ENCODE measurements at regions not wholly inside any gene's neighbourhood (a gene's known extent, or its start where the extent isn't known, plus 50 kb on each side); places are given as distances from the start of the nearest gene placed in this dataset.
"Not testable (repeated sequence)": the region's sequence is repeated elsewhere in the genome, so short reads cannot be mapped to it uniquely, and the experiment has no call there.

GRCh38 chr6:51200676-51201075 is 382.0 kb downstream of the TFAP2B start:
- intact Hi-C loops (cut with DNase I), result no loop called here
- FAIRE-seq, result no peak

GRCh38 chr6:51202653-51203052 is 384.0 kb downstream of the TFAP2B start:
- H3K27ac ChIP-seq (ENCODE audit: low read depth in 2 of 2, low read length in 2 of 2); H3K27me3 ChIP-seq (ENCODE audit: control insufficient read depth, insufficient read depth, low read length); H3K9ac ChIP-seq (ENCODE audit: low read length in 3 of 3); DNase-seq; H3K4me3 ChIP-seq (ENCODE audit: low read length in 3 of 3); H3K4me1 ChIP-seq (ENCODE audit: control insufficient read depth in 2 of 3, insufficient read depth in 2 of 3, low read depth in 1 of 3, low read length in 3 of 3); H3K9me3 ChIP-seq (ENCODE audit: control insufficient read depth in 2 of 3, insufficient read depth in 1 of 3, low read length in 3 of 3); FAIRE-seq; H3K36me3 ChIP-seq (ENCODE audit: control insufficient read depth in 2 of 3, insufficient read depth in 3 of 3, low read length in 3 of 3); intact Hi-C loops (cut with DNase I): not testable (repeated sequence)

More at GRCh38 chr6:51200676-51201075, 382.0 kb downstream of the TFAP2B start:
- Histone ChIP-seq H3K27me3 (ENCODE audit: control insufficient read depth, insufficient read depth, low read length) (no peaks in the 10 kb centered on the region), H3K4me1 (ENCODE audit: control insufficient read depth in 2 of 3, insufficient read depth in 2 of 3, low read depth in 1 of 3, low read length in 3 of 3) (no peaks in the 10 kb centered on the region), H3K9me3 (ENCODE audit: control insufficient read depth in 2 of 3, insufficient read depth in 1 of 3, low read length in 3 of 3) (no peaks in the 10 kb centered on the region), H3K27ac (ENCODE audit: low read depth in 2 of 2, low read length in 2 of 2) (no peak overlapping the region), H3K36me3 (ENCODE audit: control insufficient read depth in 2 of 3, insufficient read depth in 3 of 3, low read length in 3 of 3) (no peaks in the 10 kb centered on the region), H3K9ac (ENCODE audit: low read length in 3 of 3) (no peak overlapping the region), H3K4me3 (ENCODE audit: low read length in 3 of 3) (no peak overlapping the region)
- DNase-seq, result no peak
- TF ChIP-seq, protein P1, sequence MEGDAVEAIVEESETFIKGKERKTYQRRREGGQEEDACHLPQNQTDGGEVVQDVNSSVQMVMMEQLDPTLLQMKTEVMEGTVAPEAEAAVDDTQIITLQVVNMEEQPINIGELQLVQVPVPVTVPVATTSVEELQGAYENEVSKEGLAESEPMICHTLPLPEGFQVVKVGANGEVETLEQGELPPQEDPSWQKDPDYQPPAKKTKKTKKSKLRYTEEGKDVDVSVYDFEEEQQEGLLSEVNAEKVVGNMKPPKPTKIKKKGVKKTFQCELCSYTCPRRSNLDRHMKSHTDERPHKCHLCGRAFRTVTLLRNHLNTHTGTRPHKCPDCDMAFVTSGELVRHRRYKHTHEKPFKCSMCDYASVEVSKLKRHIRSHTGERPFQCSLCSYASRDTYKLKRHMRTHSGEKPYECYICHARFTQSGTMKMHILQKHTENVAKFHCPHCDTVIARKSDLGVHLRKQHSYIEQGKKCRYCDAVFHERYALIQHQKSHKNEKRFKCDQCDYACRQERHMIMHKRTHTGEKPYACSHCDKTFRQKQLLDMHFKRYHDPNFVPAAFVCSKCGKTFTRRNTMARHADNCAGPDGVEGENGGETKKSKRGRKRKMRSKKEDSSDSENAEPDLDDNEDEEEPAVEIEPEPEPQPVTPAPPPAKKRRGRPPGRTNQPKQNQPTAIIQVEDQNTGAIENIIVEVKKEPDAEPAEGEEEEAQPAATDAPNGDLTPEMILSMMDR (IDR thresholded peaks at IDR 0.05; ENCODE audit: borderline replicate concordance, extremely low read depth, insufficient read depth), result no peak

DNA sequence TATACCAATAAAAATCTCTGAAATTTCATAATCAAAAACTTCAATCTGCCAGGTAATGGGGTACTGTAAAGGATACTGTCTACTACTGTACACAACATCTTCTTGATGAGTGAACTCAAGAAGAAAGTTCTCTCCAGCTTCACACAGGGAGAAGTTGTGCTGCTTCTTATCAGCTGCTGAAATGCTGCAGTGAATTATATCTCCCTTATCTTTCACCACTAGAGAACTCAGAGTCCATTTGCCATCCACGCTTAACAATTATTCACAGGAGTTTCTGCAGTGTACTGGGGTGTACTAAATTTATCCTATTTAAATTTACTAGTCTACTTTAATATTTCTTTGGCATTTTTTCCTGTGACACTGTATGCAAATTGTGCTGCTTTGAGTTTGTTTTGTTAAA is 384.8 kb downstream of the TFAP2B start:
- no peaks in the 10 kb centered on the region for H3K27me3 ChIP-seq (ENCODE audit: control insufficient read depth, insufficient read depth, low read length)
- DNase-seq, result no peak
- no peaks in the 10 kb centered on the region for H3K9me3 ChIP-seq (ENCODE audit: control insufficient read depth in 2 of 3, insufficient read depth in 1 of 3, low read length in 3 of 3)
- no peak overlapping the region for H3K27ac ChIP-seq (ENCODE audit: low read depth in 2 of 2, low read length in 2 of 2)
- H3K4me1 ChIP-seq (ENCODE audit: control insufficient read depth in 2 of 3, insufficient read depth in 2 of 3, low read depth in 1 of 3, low read length in 3 of 3), result no peaks in the 10 kb centered on the region
- H3K4me3 ChIP-seq (ENCODE audit: low read length in 3 of 3), result no peak overlapping the region
- FAIRE-seq, result no peak
- TF ChIP-seq, protein P1 (IDR thresholded peaks at IDR 0.05; ENCODE audit: borderline replicate concordance, extremely low read depth, insufficient read depth), result no peak
- H3K9ac ChIP-seq (ENCODE audit: low read length in 3 of 3), result no peak overlapping the region
- H3K36me3 ChIP-seq (ENCODE audit: control insufficient read depth in 2 of 3, insufficient read depth in 3 of 3, low read length in 3 of 3), result no peaks in the 10 kb centered on the region
- intact Hi-C loops (cut with DNase I), result no loop called here

DNA sequence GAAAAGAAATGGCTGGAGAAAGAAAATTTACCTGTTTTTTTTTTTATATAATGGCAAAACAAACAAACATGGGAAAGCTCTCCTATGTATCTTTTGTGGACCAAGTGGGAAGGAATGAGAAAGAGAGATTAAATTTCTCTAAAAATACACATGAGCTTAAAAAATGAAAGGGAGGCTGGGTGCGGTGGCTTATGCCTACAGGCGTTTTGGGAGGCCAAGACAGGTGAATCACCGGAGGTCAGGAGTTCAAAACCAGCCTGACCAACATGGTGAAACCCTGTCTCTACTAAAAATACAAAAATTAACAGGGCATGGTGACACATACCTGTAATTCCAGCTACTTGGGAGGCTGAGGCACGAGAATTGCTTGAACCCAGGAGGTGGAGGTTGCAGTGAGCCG is 388.0 kb downstream of the TFAP2B start:
- DNase-seq; intact Hi-C loops (cut with DNase I); FAIRE-seq; H3K27me3 ChIP-seq (ENCODE audit: control insufficient read depth, insufficient read depth, low read length); H3K4me1 ChIP-seq (ENCODE audit: control insufficient read depth in 2 of 3, insufficient read depth in 2 of 3, low read depth in 1 of 3, low read length in 3 of 3); H3K4me3 ChIP-seq (ENCODE audit: low read length in 3 of 3); H3K27ac ChIP-seq (ENCODE audit: low read depth in 2 of 2, low read length in 2 of 2); H3K9me3 ChIP-seq (ENCODE audit: control insufficient read depth in 2 of 3, insufficient read depth in 1 of 3, low read length in 3 of 3); H3K9ac ChIP-seq (ENCODE audit: low read length in 3 of 3); H3K36me3 ChIP-seq (ENCODE audit: control insufficient read depth in 2 of 3, insufficient read depth in 3 of 3, low read length in 3 of 3): not testable (repeated sequence)

GRCh38 chr6:51209651-51210050 is 391.0 kb downstream of the TFAP2B start:
- H3K4me1 ChIP-seq (ENCODE audit: control insufficient read depth in 2 of 3, insufficient read depth in 2 of 3, low read depth in 1 of 3, low read length in 3 of 3), result no peaks in the 10 kb centered on the region
- DNase-seq, result no peak
- H3K4me3 ChIP-seq (ENCODE audit: low read length in 3 of 3), result no peak overlapping the region
- H3K27me3 ChIP-seq (ENCODE audit: control insufficient read depth, insufficient read depth, low read length), result no peaks in the 10 kb centered on the region
- intact Hi-C loops (cut with DNase I), result no loop called here
- H3K27ac ChIP-seq (ENCODE audit: low read depth in 2 of 2, low read length in 2 of 2), result no peak overlapping the region
- TF ChIP-seq, protein P1 (IDR thresholded peaks at IDR 0.05; ENCODE audit: borderline replicate concordance, extremely low read depth, insufficient read depth), result no peak
- H3K9ac ChIP-seq (ENCODE audit: low read length in 3 of 3), result no peak overlapping the region
- FAIRE-seq, result no peak
- H3K36me3 ChIP-seq (ENCODE audit: control insufficient read depth in 2 of 3, insufficient read depth in 3 of 3, low read length in 3 of 3), result no peaks in the 10 kb centered on the region
- H3K9me3 ChIP-seq (ENCODE audit: control insufficient read depth in 2 of 3, insufficient read depth in 1 of 3, low read length in 3 of 3), result no peaks in the 10 kb centered on the region

All from kidney (tissue), 13 donors.